ENCODE measurements at regions not wholly inside any gene's neighbourhood (a gene's known extent, or its start where the extent isn't known, plus 50 kb on each side); places are given as distances from the start of the nearest gene placed in this dataset.

DNA sequence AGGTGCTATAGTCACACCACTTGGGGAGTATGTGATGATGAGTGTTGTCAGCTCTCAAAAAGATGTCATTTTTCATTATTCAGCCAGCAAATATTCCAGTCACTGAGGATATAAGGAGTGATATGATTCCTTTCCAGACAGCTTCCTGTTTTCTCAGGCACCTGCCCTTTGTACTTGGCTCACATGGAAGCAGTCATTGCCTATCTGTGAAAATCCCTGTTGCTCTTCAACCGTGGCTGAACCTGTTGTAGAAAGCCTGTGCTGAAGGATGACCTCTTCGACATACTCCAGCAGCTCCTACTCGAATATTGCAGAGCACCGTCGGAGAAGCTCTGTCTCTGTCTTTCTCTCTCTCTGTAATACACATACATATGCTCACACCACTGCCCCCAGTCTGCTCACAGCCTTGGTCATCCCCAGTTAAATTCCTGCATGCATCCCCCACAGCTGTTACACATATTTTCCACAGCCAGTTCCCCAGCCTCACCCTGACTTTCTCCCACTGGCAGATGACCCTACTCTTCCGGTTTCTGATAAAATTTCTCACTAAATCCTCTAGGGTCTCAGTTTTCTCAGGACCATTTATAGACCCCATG lies 204.2 kb upstream of the ARGLU1 start:
- no peaks in the 10 kb centered on the region for H3K27me3 Mint-ChIP-seq (ENCODE audit: low read depth)
- Histone ChIP-seq H2BK120ac (ENCODE audit: low read depth, low read length, poor library complexity, severe bottlenecking) (no peak overlapping the region), H4K91ac (ENCODE audit: insufficient read length, low read depth, low read length) (no peak overlapping the region), H3T11ph (ENCODE audit: low read length) (no peak overlapping the region), H3K9ac (ENCODE audit: extremely low read depth, insufficient read length, low read length) (no peak overlapping the region), H3K79me2 (ENCODE audit: insufficient read depth, low read length) (no peaks in the 10 kb centered on the region), H3K27me3 (ENCODE audit: insufficient read depth, low read length) (no peaks in the 10 kb centered on the region), H3K4ac (ENCODE audit: low read depth, low read length) (no peak overlapping the region), H3K23me2 (ENCODE audit: insufficient read length, low read depth, low read length, poor library complexity, severe bottlenecking) (no peaks in the 10 kb centered on the region), H2AFZ (ENCODE audit: low read length) (no peak overlapping the region), H2BK15ac (ENCODE audit: low read depth, low read length) (no peak overlapping the region), H3K14ac (ENCODE audit: insufficient read depth, low read length) (no peak overlapping the region), H4K5ac (ENCODE audit: insufficient read length, low read depth, low read length) (no peak overlapping the region), H3K9me3 (ENCODE audit: control insufficient read depth, low read depth, low read length) (no peaks in the 10 kb centered on the region), H2AK5ac (ENCODE audit: insufficient read length, low read length) (no peak overlapping the region), H2BK20ac (ENCODE audit: low read depth, low read length, poor library complexity, severe bottlenecking) (no peak overlapping the region), H2BK12ac (ENCODE audit: insufficient read length, low read depth, low read length) (no peak overlapping the region), H3K18ac (ENCODE audit: insufficient read length, low read depth, low read length) (no peak overlapping the region), H4K8ac (replicated peaks; ENCODE audit: insufficient read length, low read depth, low read length) (no peak overlapping the region), H3K79me1 (ENCODE audit: insufficient read depth, low read depth, low read length, poor library complexity, severe bottlenecking) (no peaks in the 10 kb centered on the region), H3K4me2 (ENCODE audit: insufficient read depth, insufficient read length, low read length) (no peak overlapping the region), H4K20me1 (ENCODE audit: control insufficient read depth, insufficient read depth, insufficient read length) (no peaks in the 10 kb centered on the region), H3K56ac (ENCODE audit: insufficient read length, low read depth, low read length) (no peak overlapping the region), H3K27ac (ENCODE audit: insufficient read length, low read depth, low read length) (no peak overlapping the region), H3K4me1 (ENCODE audit: insufficient read depth, low read length) (0 out of 2 replicates have a peak, but pooled peaks cover 3% of the 10 kb centered on the region), H2BK5ac (ENCODE audit: insufficient read length, low read length) (no peak overlapping the region), H3K23ac (ENCODE audit: insufficient read length, low read depth, low read length) (no peak overlapping the region)
- peaks cover 2 to 29% (median 3%) of the 10 kb centered on the region in 3 experiments; a peak in 5 of 7 replicates for H3K36me3 Mint-ChIP-seq (ENCODE audit: insufficient read depth in 1 of 3, low read depth in 3 of 3)
- no peak for TF ChIP-seq CTCF (conservative IDR thresholded peaks at IDR 0.05)
- no CpG with 5 or more reads among the region's 6 CpGs for WGBS (ENCODE audit: extremely low coverage, insufficient read length, low lambda C conversion rate)
- no peaks in the 10 kb centered on the region for H3K4me1 Mint-ChIP-seq
- H3K4me3 Mint-ChIP-seq, result no peak overlapping the region
- peaks cover 21 to 23% of the 10 kb centered on the region in 2 experiments for H3K9me3 Mint-ChIP-seq
- no peak overlapping the region for H3K27ac Mint-ChIP-seq
- no peak for DNase-seq

Data from H9 (cell line).